Mesenchymal stem cell (in vitro differentiated cells and primary cell): ENCODE measurements at regions not wholly inside any gene's neighbourhood (a gene's known extent, or its start where the extent isn't known, plus 50 kb on each side); places are given as distances from the start of the nearest gene placed in this dataset.

ENCODE experiments used
- DNase-seq: peaks from one replicate; pipeline ENCODE4 v3.0.0-alpha.2; 2013
- H2AFZ ChIP-seq: one replicate; pipeline ENCODE4 v1.6.1; 2013; ENCODE audit warnings: low read depth, mild to moderate bottlenecking, control low read depth, inconsistent platforms, low read length, moderate library complexity
- H2AK5ac ChIP-seq: 2 replicates; pipeline ENCODE4 v1.6.1; 2013; ENCODE audit warnings: low read length, moderate library complexity, mild to moderate bottlenecking, inconsistent platforms; ENCODE audit not compliant: severe bottlenecking
- H2BK120ac ChIP-seq: one replicate; pipeline ENCODE4 v1.6.1; 2013; ENCODE audit warnings: low read depth, mild to moderate bottlenecking, inconsistent platforms, low read length, moderate library complexity
- H2BK12ac ChIP-seq, 2 experiments: one replicate each; pipeline ENCODE4 v1.6.1; 2013; ENCODE audit warnings: inconsistent platforms in 2 of 2, low read length in 2 of 2, mild to moderate bottlenecking in 2 of 2, moderate library complexity in 2 of 2, control low read depth in 1 of 2
- H2BK15ac ChIP-seq: one replicate; pipeline ENCODE4 v1.6.1; 2013; ENCODE audit warnings: mild to moderate bottlenecking, low read depth, inconsistent platforms; ENCODE audit not compliant: poor library complexity, severe bottlenecking
- H2BK5ac ChIP-seq: 2 replicates; pipeline ENCODE4 v1.6.1; 2013; ENCODE audit warnings: low read depth, mild to moderate bottlenecking, low read length, control low read depth, inconsistent platforms; ENCODE audit not compliant: poor library complexity, severe bottlenecking
- H3K14ac ChIP-seq, 2 experiments: one replicate each; pipeline ENCODE4 v1.6.1; 2013; ENCODE audit warnings: inconsistent platforms in 2 of 2, low read length in 2 of 2, control low read depth in 1 of 2, mild to moderate bottlenecking in 1 of 2, moderate library complexity in 1 of 2
- H3K18ac ChIP-seq, 2 experiments: one replicate each; pipeline ENCODE4 v1.6.1; 2013; ENCODE audit warnings: inconsistent platforms in 2 of 2, low read length in 2 of 2, control low read depth in 1 of 2, low read depth in 1 of 2, mild to moderate bottlenecking in 1 of 2
- H3K23ac ChIP-seq, 2 experiments: one replicate each; pipeline ENCODE4 v1.6.1; 2013; ENCODE audit warnings: inconsistent platforms in 2 of 2, low read length in 2 of 2, mild to moderate bottlenecking in 2 of 2, moderate library complexity in 2 of 2, control low read depth in 1 of 2
- H3K27ac ChIP-seq: 2 replicates; pipeline ENCODE4 v1.5.1; 2013; ENCODE audit warnings: mild to moderate bottlenecking, moderate library complexity, low read length, control low read depth, inconsistent platforms; ENCODE audit not compliant: poor library complexity, severe bottlenecking
- H3K27me3 ChIP-seq, 2 experiments: 2 replicates each; pipeline versions ENCODE4 v1.6.1 to v1.7.0; 2013; ENCODE audit warnings: low read length in 2 of 2, mild to moderate bottlenecking in 2 of 2, moderate library complexity in 2 of 2, control low read depth in 1 of 2, inconsistent platforms in 1 of 2; ENCODE audit not compliant: control insufficient read depth in 1 of 2, insufficient read depth in 1 of 2
- H3K36me3 ChIP-seq, 2 experiments: 2 replicates each; pipeline versions ENCODE4 v1.6.1 to v1.7.0; 2013; ENCODE audit warnings: low read length in 2 of 2, control low read depth in 1 of 2, inconsistent platforms in 1 of 2, low read depth in 1 of 2, mild to moderate bottlenecking in 1 of 2; ENCODE audit not compliant: insufficient read depth in 2 of 2, control insufficient read depth in 1 of 2
- H3K4ac ChIP-seq, 2 experiments: one replicate each; pipeline ENCODE4 v1.6.1; 2013; ENCODE audit warnings: inconsistent platforms in 2 of 2, low read length in 2 of 2, mild to moderate bottlenecking in 2 of 2, moderate library complexity in 2 of 2, control low read depth in 1 of 2, low read depth in 1 of 2
- H3K4me1 ChIP-seq: 2 replicates; pipeline ENCODE4 v1.6.1; 2013; ENCODE audit warnings: low read depth, low read length, control low read depth; ENCODE audit not compliant: control insufficient read depth, insufficient read depth
- H3K4me2 ChIP-seq: 2 replicates; pipeline ENCODE4 v1.6.1; 2013; ENCODE audit warnings: low read length, mild to moderate bottlenecking, inconsistent platforms; ENCODE audit not compliant: poor library complexity, severe bottlenecking
- H3K4me3 ChIP-seq, 2 experiments: 2 replicates each; pipeline versions ENCODE4 v1.5.1 to v1.7.0; 2013; ENCODE audit warnings: low read length in 2 of 2, mild to moderate bottlenecking in 2 of 2, control low read depth in 1 of 2, low read depth in 1 of 2; ENCODE audit not compliant: insufficient read depth in 1 of 2
- H3K79me1 ChIP-seq: replicated peaks from 2 replicates; pipeline ENCODE4 v1.6.1; 2013; ENCODE audit warnings: mild to moderate bottlenecking, control low read depth, low read length, inconsistent platforms; ENCODE audit not compliant: poor library complexity, severe bottlenecking
- H3K9ac ChIP-seq: 2 replicates; pipeline ENCODE4 v1.7.0; 2013; ENCODE audit warnings: mild to moderate bottlenecking, low read length, moderate library complexity
- H3K9me3 ChIP-seq: 2 replicates; pipeline ENCODE4 v1.7.0; 2013; ENCODE audit warnings: mild to moderate bottlenecking, low read length; ENCODE audit not compliant: control insufficient read depth
- H4K8ac ChIP-seq: one replicate; pipeline ENCODE4 v1.6.1; 2013; ENCODE audit warnings: inconsistent platforms, mild to moderate bottlenecking, low read length, moderate library complexity
- H4K91ac ChIP-seq: one replicate; pipeline ENCODE4 v1.6.1; 2013; ENCODE audit warnings: mild to moderate bottlenecking, low read length, inconsistent platforms
- WGBS: methylation state at CpG from one replicate; pipeline ENCODE4 v1.1.7; 2013; ENCODE audit warnings: mixed read lengths; 5-methylcytosine and 5-hydroxymethylcytosine counted together

- Histone ChIP-seq H3K18ac (no peak overlapping the region), H3K27ac (no peak overlapping the region), H3K9ac (no peak overlapping the region), H2AFZ (no peak overlapping the region), H3K4me2 (no peak overlapping the region), H2BK120ac (no peak overlapping the region), H3K4ac (no peak overlapping the region), H3K4me3 (no peak overlapping the region), H3K4me1 (no peaks in the 10 kb centered on the region), H2BK15ac (no peak overlapping the region), H4K8ac (no peak overlapping the region), H3K79me1 (no peaks in the 10 kb centered on the region), H3K23ac (no peak overlapping the region), H2BK5ac (no peak overlapping the region), H3K27me3 (no peaks in the 10 kb centered on the region), H2BK12ac (no peak overlapping the region), H3K9me3 (no peaks in the 10 kb centered on the region), H3K36me3 (no peaks in the 10 kb centered on the region), H3K14ac (no peak overlapping the region), H2AK5ac (no peak overlapping the region), H4K91ac (no peak overlapping the region)
- DNase-seq = no peak
- no CpG with 5 or more reads among the region's 1 CpG for WGBS
Measured at GRCh38 chr3:173268781-173269180, 127.7 kb upstream of the SPATA16 start.

GRCh38 chr3:173267716-173268115, 126.7 kb upstream of the SPATA16 start:
- Histone ChIP-seq H3K9me3 (no peaks in the 10 kb centered on the region), H3K4me2 (no peak overlapping the region), H3K36me3 (no peaks in the 10 kb centered on the region), H2AK5ac (no peak overlapping the region), H3K4ac (no peak overlapping the region), H2BK15ac (no peak overlapping the region), H4K8ac (no peak overlapping the region), H3K4me1 (no peaks in the 10 kb centered on the region), H3K14ac (no peak overlapping the region), H3K18ac (no peak overlapping the region), H3K27me3 (no peaks in the 10 kb centered on the region), H3K9ac (no peak overlapping the region), H4K91ac (no peak overlapping the region), H2BK5ac (no peak overlapping the region), H2BK12ac (no peak overlapping the region), H3K23ac (no peak overlapping the region), H2BK120ac (no peak overlapping the region), H3K27ac (no peak overlapping the region), H3K4me3 (no peak overlapping the region), H2AFZ (no peak overlapping the region), H3K79me1 (no peaks in the 10 kb centered on the region)
- DNase-seq = no peak

- H4K8ac ChIP-seq = no peak overlapping the region
- no peaks in the 10 kb centered on the region for H3K36me3 ChIP-seq
- WGBS = 83% methylated on average over 2 of the region's 3 CpGs
Measured at GRCh38 chr3:173266441-173266840, 125.4 kb upstream of the SPATA16 start.

GRCh38 chr3:173258697-173259096, 117.7 kb upstream of the SPATA16 start:
- no peak overlapping the region for H2BK120ac ChIP-seq
- H4K91ac ChIP-seq = no peak overlapping the region
- no peak overlapping the region for H4K8ac ChIP-seq
- H3K9me3 ChIP-seq = no peaks in the 10 kb centered on the region
- H2BK12ac ChIP-seq = no peak overlapping the region
- no peak for DNase-seq
- no peaks in the 10 kb centered on the region for H3K36me3 ChIP-seq
- H3K4ac ChIP-seq = no peak overlapping the region
- H3K4me3 ChIP-seq = no peak overlapping the region
- H3K23ac ChIP-seq = no peak overlapping the region
- no peak overlapping the region for H3K9ac ChIP-seq
- H3K27me3 ChIP-seq = no peaks in the 10 kb centered on the region
- WGBS = no CpG with 5 or more reads among the region's 1 CpG
- no peak overlapping the region for H2BK15ac ChIP-seq
- no peak overlapping the region for H2BK5ac ChIP-seq
- H3K4me1 ChIP-seq = no peaks in the 10 kb centered on the region
- no peak overlapping the region for H3K4me2 ChIP-seq
- H3K14ac ChIP-seq = no peak overlapping the region
- no peak overlapping the region for H3K27ac ChIP-seq
- H3K79me1 ChIP-seq = no peaks in the 10 kb centered on the region
- no peak overlapping the region for H2AK5ac ChIP-seq
- no peak overlapping the region for H3K18ac ChIP-seq
- H2AFZ ChIP-seq = no peak overlapping the region

More at GRCh38 chr3:173266441-173266840, 125.4 kb upstream of the SPATA16 start:
- Histone ChIP-seq H2BK5ac (no peak overlapping the region), H2AK5ac (no peak overlapping the region), H2BK15ac (no peak overlapping the region), H3K18ac (no peak overlapping the region), H3K9ac (no peak overlapping the region), H3K27ac (no peak overlapping the region), H3K4me2 (no peak overlapping the region), H3K79me1 (no peaks in the 10 kb centered on the region), H3K23ac (no peak overlapping the region), H3K4ac (no peak overlapping the region), H2BK12ac (no peak overlapping the region), H2BK120ac (no peak overlapping the region), H3K14ac (no peak overlapping the region), H3K9me3 (no peaks in the 10 kb centered on the region), H4K91ac (no peak overlapping the region), H3K4me1 (no peaks in the 10 kb centered on the region), H3K27me3 (no peaks in the 10 kb centered on the region), H2AFZ (no peak overlapping the region), H3K4me3 (no peak overlapping the region)
- no peak for DNase-seq
